ENCODE measurements at regions not wholly inside any gene's neighbourhood (a gene's known extent, or its start where the extent isn't known, plus 50 kb on each side); places are given as distances from the start of the nearest gene placed in this dataset.
"Not testable (repeated sequence)": the region's sequence is repeated elsewhere in the genome, so short reads cannot be mapped to it uniquely, and the experiment has no call there.

DNA sequence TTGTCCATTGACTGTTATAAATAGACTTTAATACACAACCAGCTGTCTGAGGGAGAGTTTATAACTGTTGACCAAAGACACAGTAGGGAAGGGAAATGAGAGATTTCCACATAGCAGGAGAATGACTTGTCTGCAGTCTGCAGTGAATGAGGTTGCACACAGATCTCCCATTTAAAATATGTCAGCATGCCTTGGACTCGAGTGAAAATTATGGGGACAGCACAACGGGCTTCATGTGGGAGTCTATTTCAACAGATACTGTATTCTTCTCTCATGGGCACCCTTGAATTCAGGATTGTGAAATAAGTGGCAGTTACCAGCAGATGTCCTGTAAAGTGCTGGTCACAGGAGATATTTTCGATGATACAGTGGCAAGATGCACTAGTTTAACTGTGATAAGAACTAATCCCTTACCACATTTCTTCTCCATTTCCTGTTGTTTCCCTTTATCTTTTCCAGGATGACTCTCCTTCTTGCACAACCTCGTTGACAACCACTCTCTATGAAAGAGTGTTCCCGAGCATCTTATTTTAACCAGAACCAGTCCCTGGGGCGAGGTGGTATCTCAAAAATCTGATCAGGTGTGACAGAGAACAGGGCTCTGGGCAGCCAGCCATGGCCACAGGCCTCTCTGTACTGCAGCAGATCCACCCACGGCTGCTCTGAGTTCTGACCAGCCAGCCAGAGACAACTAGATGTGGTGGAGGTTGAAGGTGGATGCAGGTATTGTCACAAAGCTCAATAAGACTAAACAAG, 51.5 kb upstream of the MAP3K1 start:
- no peak for FAIRE-seq

DNA sequence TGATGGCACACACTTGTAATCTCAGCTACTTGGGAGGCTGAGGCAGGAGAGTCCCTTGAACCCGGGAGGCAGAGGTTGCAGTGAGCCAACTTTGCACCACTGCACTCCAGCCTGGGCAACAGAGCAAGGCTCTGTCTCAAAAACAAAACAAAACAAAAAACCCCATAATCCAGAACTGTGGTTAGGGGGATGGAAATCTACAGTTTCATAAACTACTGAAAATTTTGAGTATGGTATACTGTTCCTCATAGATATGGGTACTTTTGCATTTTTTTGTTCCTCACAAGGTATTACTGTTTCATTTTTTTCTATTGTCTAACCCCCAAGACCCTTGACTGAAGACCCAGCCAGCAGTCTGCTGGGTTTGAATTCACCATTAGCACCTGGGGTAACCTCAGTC, 52.2 kb upstream of the MAP3K1 start:
- FAIRE-seq, result no peak

DNA sequence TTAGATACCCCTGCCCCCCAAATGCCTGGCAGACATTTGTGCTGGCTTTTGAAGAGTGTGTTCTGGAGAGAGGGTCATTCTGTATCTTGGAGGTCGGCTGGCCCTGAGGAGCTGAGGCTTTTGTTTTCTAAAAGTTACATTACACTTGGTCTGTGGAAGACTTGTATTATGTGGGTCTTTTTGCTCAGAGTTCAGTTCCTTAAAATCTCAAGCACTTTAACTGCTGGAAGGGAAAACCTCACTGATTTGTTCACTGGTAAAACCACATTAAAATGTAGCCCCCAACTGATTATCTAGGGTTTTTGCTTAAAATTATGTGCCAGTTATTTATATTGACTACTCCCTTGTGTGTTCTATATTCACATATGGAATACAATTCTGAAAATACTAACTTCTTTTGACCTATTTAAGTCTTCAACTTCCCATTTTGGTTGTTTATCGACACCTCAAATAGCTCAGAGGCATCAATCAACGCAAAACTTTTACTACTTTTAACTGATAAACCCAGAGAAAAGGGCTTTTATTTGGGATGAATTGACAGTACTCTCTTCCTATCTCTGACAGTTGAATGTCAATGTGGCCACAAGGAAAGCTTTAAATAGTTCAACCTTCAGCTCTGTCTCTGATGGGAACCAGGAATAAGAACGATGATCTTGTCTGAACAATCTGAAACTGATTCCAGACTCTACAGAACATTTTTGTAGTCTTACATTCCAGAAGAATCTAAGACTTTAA, 54.0 kb upstream of the MAP3K1 start:
- no peak for FAIRE-seq

DNA sequence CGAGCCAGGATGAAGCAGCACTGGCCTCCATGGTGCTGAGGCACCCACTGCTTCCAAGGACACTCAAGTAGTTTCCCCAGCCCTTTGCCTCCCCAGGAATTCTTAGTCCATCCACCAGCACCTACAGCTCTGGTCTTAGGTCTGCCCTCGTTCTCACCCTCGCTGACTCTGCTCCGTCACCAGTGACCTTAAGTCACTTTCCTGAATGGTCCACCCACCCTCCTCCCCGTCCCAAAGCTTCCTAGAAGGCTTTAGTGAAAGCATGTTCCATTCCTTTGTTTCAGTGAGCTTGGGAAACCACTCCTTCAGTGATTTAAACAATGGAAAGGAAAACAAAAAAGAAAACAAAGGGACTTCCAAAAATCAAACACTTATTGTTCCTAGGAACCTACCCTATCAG, 54.6 kb upstream of the MAP3K1 start:
- no peak for FAIRE-seq

DNA sequence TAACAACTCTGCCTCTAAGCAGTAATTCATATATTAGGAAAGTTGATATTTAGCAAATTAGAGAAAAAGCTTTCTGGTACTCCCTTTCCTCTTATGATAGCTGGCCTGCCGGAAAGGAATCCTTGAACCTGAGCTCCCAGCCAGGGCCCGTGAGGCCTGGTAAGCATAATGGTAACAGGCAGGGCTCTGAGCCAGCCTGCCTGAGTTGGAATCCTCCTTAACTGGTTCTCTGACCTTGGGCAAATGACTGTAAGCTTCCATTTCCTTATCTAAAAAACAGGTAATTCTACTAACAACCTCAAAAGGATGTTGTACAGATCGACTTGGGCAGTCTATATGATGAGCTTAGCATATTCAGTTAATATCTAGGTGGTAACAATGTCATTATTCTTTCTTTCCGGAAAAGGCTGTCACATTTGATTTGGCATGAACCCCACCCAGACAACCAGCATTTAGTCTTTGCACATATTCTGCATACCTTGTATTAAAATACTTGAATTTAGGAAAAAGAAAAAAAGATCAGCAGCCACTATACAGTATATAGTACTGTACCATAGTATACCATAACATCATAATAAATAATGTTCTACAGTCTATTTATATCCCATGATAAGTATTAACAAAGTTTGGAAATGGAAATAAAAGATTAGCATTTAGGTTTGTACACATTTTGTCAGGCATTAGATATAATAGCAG, 55.7 kb upstream of the MAP3K1 start:
- FAIRE-seq, result no peak

DNA sequence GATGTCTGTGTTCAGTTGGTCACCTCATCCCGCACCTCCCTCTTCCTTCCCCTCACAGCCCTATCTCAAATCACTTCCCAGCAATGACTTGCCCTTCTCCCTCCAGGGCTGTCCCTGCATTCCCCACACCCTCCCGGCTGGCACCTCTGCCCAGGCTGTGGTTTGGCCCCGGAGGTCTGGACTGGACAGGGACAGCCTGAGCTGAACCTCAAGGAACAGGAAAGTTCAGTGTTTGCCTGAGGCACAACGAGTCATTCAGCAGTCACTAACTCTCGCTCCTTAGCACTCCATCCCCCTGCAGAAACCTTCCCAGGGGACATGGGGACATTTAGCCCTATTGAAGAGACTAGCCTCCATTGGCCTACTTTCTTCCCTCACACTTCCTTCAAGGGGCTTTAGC, 58.3 kb upstream of the MAP3K1 start:
- FAIRE-seq, result no peak

DNA sequence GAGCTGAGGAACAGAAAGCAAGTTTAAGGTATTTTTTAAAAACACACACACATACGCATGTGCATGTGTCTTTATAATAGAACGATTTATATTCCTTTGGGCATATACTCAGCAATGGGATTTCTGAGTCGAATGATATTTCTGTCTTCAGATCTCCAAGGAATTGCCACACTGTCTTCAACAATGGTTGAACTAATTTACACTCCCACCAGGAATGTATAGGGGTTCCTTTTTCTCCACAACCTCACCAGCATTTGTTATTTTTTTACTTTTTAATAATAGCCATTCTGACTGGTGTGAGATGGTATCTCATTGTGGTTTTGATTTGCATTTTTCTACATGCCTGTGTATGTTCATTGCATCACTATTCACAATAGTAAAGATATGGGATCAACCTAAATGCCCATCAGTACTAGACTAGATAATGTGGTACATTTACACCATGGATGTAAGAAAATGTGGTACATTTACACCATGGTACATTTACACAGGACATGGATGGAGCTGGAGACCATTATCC, 60.3 kb upstream of the MAP3K1 start:
- no peak for FAIRE-seq

DNA sequence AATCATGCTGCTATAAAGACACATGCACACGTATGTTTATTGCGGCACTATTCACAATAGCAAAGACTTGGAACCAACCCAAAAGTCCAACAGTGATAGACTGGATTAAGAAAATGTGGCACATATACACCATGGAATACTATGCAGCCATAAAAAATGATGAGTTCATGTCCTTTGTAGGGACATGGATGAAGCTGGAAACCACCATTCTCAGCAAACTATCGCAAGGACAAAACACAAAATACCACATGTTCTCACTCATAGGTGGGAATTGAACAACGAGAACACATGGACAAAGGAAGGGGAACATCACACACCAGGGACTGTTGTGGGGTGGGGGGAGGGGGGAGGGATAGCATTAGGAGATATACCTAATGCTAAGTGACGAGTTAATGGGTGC, 61.8 kb upstream of the MAP3K1 start:
- not testable (repeated sequence) for FAIRE-seq

DNA sequence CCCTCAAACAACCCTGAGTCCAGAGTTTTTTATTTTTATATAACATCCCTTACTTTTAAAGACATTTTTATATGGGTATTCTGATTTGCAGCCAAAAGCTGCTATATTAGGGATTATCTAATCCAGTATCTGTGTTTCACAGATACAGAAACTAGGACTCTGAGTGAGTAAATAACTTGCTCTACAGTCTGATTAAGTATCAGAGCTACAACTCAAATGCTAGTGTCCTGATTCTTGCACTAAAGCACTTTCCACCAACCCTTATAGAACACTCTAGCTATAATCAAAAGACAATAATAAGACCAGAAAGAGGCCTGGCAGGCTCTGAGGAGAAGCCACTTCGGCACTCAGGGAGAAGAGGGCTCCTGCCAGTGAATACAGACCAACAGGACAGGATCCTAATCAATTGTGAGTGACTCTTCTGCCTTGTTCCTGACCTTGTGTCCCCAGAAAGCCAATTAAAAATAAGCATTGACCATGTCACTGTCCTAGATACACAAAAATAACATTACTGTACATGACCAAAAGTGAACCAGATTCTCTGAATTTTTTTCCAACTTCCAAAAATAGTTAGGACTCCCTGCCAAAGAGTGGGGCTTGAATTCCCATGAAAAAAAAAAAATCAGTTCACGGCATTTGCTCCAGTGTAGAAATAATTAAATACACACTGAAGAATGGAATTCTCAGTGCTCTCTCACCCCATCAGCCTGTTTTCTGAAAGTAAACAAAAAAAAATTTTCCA, 63.6 kb upstream of the MAP3K1 start:
- no peak for FAIRE-seq

DNA sequence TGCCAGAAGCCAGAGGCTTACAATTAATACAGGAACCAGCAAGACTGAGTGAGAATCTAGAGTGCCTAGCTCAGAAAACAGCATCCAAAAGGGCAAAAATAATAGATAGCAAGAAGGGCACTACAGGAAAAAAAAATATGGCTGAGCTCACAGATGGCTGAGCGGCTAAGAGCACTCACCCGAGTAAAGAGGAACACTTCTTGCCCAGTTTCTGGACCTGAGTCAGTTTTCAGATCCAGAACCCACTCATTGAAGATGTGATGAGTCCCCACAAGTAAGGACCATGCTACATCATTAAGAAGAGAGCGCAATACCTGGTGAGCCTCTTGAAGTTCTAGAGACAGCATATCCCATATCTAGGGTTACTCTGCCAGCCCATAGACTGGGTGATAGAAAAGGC, 65.5 kb upstream of the MAP3K1 start:
- FAIRE-seq, result no peak

DNA sequence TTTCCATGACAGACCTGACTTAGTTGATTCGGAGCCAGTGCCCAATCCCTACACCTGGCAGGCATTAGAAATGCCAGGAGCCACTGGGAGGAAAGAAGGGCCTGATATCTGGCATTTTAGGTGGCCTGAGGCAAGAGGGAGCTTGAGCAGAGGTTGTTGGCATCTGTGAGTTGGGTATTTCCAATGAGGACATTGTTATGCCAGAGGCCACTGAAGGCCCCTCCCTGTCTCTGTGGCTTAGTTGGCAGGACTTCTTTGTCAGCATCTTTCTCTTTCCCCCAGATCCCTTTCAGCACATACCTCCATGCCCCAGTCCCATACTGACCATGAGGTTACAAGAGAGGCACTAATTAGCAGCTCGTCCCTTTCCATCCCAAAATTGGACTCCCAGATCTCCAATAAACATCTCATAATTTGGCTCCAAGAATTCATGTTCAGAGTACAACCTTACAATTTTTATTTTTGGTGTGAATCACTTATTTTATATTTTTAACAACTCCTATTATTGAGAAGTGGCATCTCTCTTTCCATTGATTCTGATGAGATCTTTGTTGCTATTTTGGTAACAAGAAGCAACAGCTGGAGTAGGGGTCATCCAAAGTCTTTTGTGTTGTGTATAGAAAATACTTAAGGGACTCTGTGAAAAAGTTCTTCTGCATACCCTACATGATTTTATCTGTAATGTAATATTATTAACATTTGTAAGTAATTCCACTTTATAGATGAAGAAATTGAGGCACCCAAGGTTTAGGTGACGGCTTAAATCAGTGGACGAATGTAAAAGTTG, 68.6 kb upstream of the MAP3K1 start:
- no peak for FAIRE-seq

DNA sequence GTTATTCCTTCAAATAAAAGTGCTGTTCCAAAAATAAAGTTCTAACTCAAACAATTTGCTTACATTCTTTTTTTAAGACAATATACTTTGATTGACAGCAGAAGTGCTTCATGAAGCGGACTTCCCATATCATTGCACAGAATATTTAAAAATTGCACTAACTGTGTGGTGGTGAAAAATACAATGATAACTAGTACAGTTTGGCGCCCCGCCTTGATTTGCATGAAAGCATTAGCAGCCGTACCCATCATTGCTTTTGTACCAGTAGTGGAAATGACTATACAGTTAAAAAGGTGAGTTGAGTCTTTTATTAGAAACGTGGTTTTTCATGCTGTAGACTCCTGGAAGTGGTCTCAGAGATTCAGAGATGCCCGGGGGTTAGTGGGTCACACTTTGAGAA, 69.5 kb upstream of the MAP3K1 start:
- FAIRE-seq, result no peak

DNA sequence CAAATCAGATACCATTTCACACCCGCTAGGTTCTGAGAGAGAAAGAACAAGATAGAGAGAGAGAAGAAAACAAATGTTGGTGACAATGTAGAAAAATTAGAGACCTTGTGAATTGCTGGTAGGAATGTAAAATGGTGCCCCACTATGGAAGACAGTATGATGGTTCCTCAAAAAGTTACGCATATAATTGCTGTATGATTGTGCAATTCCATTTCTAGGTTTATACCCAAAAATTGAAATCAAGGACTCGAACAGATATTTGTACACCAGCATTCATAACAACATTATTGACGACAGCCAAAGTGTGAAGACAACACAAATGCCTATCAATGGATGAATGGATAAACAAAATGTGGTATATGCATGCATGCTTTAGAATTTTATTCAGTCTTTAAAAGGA, 74.5 kb upstream of the MAP3K1 start:
- FAIRE-seq, result no peak

DNA sequence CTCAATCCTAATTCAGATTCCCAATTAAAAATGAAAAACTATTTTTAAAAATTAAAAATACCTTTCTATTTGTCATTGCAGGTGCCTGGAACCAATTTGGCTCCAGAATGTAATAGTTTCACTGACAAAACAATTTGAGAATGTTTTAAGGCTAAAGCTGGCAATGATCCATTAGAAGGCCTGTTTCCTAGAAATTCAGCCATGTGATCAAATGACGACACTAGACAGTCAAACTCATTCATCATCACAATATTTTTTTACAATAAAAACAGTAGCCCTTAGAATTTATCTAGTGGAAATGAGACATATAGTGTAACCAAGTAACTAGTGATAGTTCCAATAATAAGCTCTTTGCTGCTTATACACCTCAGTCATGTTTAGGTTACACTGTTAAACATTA, 75.4 kb upstream of the MAP3K1 start:
- no peak for FAIRE-seq

DNA sequence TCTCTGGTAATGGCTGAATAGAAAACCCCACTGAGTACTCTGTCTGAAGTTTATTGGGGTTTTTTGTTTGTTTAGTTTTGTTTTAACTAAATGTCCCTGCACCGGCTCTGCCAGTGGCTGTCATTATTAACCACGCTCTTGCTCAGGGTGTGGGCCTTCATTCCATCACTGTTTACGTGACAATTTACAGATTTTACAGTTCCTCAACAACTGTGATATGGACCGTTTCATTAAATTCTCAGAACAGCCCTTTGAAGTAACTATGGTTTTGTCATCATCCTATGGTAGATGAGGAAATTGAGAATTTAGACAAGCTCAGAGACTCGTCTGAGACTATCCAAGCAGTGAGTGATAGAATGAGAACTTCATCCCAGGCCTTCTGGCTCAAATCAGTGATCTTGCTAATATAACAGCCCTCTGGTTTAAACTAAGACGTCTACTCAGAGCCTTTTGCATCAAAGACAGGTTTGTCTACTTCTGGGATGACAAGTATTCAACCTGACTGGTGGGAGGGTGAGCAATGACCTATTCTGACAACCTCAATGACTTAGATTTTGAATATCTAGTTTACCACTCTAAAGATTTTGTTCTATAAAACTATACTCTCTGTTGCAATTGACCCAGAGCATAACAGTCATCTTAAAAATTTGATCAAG, 77.3 kb upstream of the MAP3K1 start:
- no peak for FAIRE-seq

DNA sequence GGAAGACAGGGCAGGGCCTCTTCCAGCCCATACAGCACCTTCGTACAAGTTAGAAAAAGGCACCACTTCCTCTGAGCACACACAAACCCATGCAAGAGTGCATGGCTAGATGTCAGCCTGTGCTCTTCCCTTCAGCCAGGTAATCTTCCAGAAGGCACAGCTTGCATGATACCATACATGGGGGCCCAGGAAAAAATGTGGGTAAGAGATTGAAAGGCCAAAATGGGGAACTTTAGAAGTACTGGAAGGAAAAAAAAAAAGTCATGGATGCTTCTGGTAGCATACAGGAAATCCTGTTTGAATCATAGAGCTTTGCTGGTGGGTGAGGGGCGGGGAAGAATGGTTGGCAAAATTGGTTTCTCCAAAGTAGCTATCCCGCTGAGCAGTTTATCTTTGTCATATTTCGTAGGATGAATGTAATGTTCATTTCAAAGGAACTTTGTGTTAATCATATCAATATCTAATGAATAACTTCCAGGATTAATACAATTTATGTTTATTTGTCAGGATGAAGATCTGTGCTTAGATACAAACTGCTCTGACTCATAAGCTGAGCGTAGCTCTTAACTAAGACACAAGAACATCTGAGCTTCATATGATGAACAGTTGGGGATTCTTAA, 78.2 kb upstream of the MAP3K1 start:
- FAIRE-seq, result no peak

DNA sequence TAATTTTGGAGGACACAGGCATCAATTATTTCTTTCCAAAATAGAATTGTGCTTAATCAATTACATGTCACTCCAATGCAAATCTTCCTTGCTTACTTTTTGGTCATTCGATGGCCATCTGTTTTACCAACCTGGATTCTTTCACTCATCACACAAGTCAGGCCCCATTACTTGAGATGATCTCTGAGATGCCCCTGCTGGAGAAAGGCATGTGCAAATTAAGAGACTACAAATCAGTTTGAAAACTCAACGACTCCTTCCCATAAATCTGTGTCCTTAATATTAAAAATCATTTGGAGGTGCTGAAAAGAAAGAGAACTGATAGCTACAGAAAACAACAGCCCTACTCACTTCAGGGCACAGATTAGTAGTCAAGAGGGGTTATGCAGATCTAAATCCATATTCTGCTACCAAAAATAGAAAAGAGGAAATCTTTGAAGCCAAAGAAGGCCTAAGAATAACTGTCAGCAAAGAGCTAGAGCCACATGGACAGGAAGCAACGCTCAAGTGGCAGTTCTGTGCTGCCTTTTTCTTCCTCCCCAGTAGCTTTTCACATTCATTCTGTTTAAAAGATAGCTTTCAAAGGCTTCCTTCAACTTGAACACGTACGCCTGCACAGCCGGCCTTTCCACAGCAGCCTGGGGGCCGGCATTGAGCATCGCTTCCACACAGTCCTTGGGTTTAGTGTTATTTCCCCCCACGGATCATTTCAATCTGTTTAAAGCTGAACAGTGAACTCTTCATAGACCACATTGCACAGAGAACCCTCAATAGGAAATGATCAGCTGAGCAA, 79.3 kb upstream of the MAP3K1 start:
- FAIRE-seq, result no peak

DNA sequence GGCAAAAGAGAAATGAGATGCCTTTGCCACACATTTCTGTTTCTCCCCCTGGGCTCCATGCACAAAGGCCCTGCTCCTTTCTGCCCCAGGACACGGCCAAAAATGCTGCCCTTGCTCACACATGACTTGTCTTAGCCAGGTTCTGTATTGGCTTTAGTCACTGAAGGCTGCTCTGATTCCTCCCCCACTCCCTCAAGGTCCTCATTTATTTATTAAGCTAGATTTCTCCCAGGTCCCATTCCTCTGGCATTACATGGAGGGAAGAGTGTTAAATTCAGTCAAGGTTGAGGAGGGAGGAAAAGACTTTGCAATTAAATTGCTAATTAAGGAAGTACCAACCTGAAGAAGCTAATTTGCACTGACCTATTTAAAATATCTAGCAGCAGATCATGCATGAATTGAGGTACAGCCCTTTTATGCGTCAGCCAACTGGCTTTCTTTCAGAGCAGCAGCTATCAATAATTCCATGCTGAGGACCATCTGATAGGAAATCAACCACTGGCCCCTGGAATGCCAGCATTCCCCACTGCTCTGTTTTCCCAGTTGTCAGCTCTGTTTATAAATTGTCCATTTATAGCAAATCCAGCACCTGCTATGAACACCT, 81.2 kb upstream of the MAP3K1 start:
- FAIRE-seq, result no peak

DNA sequence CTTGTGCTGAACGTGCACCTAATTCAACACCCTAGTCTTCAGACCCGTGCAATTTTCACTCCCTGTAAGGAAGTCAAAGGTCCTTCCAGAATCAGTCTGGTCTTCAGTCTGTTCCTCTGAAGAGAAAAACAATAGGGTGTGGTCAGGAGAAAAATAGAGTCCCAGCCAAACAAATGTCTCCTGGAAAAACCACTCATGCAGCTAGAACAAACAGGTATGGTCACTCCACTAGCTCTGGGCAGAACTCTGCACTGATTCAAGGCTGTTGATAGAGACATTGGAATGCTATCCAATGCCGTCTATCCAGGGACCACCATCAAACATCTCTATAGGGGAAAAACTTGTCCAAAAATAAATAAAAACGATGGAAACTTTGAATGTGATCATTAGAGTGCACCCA, 81.8 kb upstream of the MAP3K1 start:
- no peak for FAIRE-seq

DNA sequence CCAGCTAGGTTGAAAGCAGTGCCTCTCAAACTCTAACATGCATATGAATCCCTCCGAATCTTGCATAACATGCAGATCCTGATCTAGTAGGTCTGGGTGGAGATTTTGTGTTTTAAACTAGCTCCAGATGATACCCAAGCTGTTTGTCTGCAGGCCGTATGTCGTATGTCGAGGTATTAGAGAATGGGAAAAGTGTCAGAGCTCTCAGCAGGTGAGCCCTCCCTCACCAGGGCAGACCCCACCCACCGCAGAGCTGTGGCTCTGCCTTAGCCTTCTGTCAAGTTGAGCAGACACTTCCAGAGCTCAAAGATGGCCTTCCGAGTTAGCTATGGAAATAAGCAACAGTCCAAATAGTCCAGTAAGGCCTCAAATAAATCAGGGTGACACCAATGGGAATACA, 83.2 kb upstream of the MAP3K1 start:
- FAIRE-seq, result no peak
